GM21619 (cell line): ENCODE measurements at regions not wholly inside any gene's neighbourhood (a gene's known extent, or its start where the extent isn't known, plus 50 kb on each side); places are given as distances from the start of the nearest gene placed in this dataset.

Source experiments
- ATAC-seq: cut with Tn5 transposase; IDR thresholded peaks from one replicate; pipeline ENCODE4 v1.9.1; 2021; ENCODE audit not compliant: unreplicated experiment

- no peak for ATAC-seq
These were observed 153.9 kb upstream of the NFIB start for GRCh38 chr9:14467675-14468374.

- ATAC-seq, result no peak
These were observed 152.9 kb upstream of the NFIB start for GRCh38 chr9:14466828-14467227.

GRCh38 chr9:14466429-14466818 lies 152.5 kb upstream of the NFIB start:
- ATAC-seq, result no peak

GRCh38 chr9:14462950-14463349 lies 149.0 kb upstream of the NFIB start:
- ATAC-seq, result no peak

GRCh38 chr9:14455243-14455642 lies 141.3 kb upstream of the NFIB start:
- ATAC-seq, result no peak

GRCh38 chr9:14453286-14453685 lies 139.3 kb upstream of the NFIB start:
- ATAC-seq, result no peak

- ATAC-seq, result no peak
These were observed 138.6 kb upstream of the NFIB start for GRCh38 chr9:14452539-14452938.

- ATAC-seq, result peak; percentile 98
These were observed 138.0 kb upstream of the NFIB start for GRCh38 chr9:14451949-14452348.

- ATAC-seq, result no peak
These were observed 133.2 kb upstream of the NFIB start for GRCh38 chr9:14447103-14447502.

- no peak for ATAC-seq
These were observed 132.0 kb upstream of the NFIB start for GRCh38 chr9:14445946-14446345.

GRCh38 chr9:14442956-14443355 lies 129.0 kb upstream of the NFIB start:
- no peak for ATAC-seq

- no peak for ATAC-seq
These were observed 128.2 kb upstream of the NFIB start for GRCh38 chr9:14441976-14442651.

- no peak for ATAC-seq
These were observed 127.2 kb upstream of the NFIB start for GRCh38 chr9:14441115-14441514.

GRCh38 chr9:14440062-14440461 lies 126.1 kb upstream of the NFIB start:
- ATAC-seq, result no peak

GRCh38 chr9:14439555-14439954 lies 125.6 kb upstream of the NFIB start:
- ATAC-seq, result no peak

GRCh38 chr9:14438232-14439021 lies 124.5 kb upstream of the NFIB start:
- no peak for ATAC-seq

GRCh38 chr9:14437354-14438231 lies 123.7 kb upstream of the NFIB start:
- no peak for ATAC-seq

- no peak for ATAC-seq
These were observed 121.9 kb upstream of the NFIB start for GRCh38 chr9:14435871-14436270.

- ATAC-seq, result no peak
These were observed 121.2 kb upstream of the NFIB start for GRCh38 chr9:14434971-14435718.

GRCh38 chr9:14434158-14434504 lies 120.2 kb upstream of the NFIB start:
- ATAC-seq, result no peak
